Calu3 (cell line): ENCODE measurements at regions not wholly inside any gene's neighbourhood (a gene's known extent, or its start where the extent isn't known, plus 50 kb on each side); places are given as distances from the start of the nearest gene placed in this dataset.

Source experiments
- BruUV-seq: library from RNA; stranded (reverse); fragments of 400-500 nt; replicated peaks from 2 replicates; lab custom pipeline; 2021; lab: Mats Ljungman, UMichigan
- CTCF ChIA-PET: fragments of 300-600 bp; sonication (Branson Sonifier 250); formaldehyde crosslinking; loops from one replicate; lab custom pipeline; 2022; ENCODE audit warnings: antibody characterized with exemption; lab: Charles Lee
- DNase-seq: peaks from one replicate; pipeline ENCODE4 v3.0.0; 2022
- H3K27ac Mint-ChIP-seq: one replicate; pipeline ENCODE4 v1.8.0; 2022; ENCODE audit warnings: mixed read lengths; ENCODE audit not compliant: unreplicated experiment
- H3K27me3 Mint-ChIP-seq: one replicate; pipeline ENCODE4 v1.8.0; 2022; ENCODE audit warnings: mixed read lengths; ENCODE audit not compliant: unreplicated experiment
- H3K36me3 Mint-ChIP-seq: one replicate; pipeline ENCODE4 v1.8.0; 2022; ENCODE audit warnings: mild to moderate bottlenecking, moderate library complexity, mixed read lengths; ENCODE audit not compliant: insufficient read depth, unreplicated experiment
- H3K4me1 Mint-ChIP-seq: one replicate; pipeline ENCODE4 v1.8.0; 2022; ENCODE audit warnings: mild to moderate bottlenecking, low read depth, mixed read lengths; ENCODE audit not compliant: unreplicated experiment
- H3K4me3 Mint-ChIP-seq: one replicate; pipeline ENCODE4 v1.8.0; 2022; ENCODE audit warnings: mild to moderate bottlenecking, low read depth, moderate library complexity, mixed read lengths; ENCODE audit not compliant: unreplicated experiment
- H3K9me3 Mint-ChIP-seq: one replicate; pipeline ENCODE4 v1.8.0; 2022; ENCODE audit warnings: low read depth, mixed read lengths; ENCODE audit not compliant: unreplicated experiment
- CTCF ChIP-seq: fragments of 200-600 bp; IDR thresholded peaks from one replicate; pipeline ENCODE4 v1.8.0; 2022; ENCODE audit warnings: antibody characterized with exemption; ENCODE audit not compliant: unreplicated experiment
- intact Hi-C: fragments of 100-400 bp; cut with micrococcal nuclease; formaldehyde crosslinking; loops from one replicate; pipeline ENCODE4 v1.10.0; 2022; ENCODE audit not compliant: unreplicated experiment

GRCh38 chr14:71852181-71852580, 80.0 kb upstream of the RGS6 start:
- Mint-ChIP-seq H3K4me3 (no peak overlapping the region), H3K27ac (no peak overlapping the region), H3K4me1 (no peaks in the 10 kb centered on the region), H3K9me3 (peaks cover 2% of the 10 kb centered on the region), H3K36me3 (no peaks in the 10 kb centered on the region), H3K27me3 (no peaks in the 10 kb centered on the region)
- CTCF ChIA-PET = interaction anchor here (0.7 kb wide), 1 partner anchor 587 kb away, joined by 3 read pairs; no protein-coding TSS in a partner anchor
- DNase-seq = no peak
- no TSS peak for BruUV-seq
- TF ChIP-seq CTCF = no peak
- intact Hi-C loops = loop anchor here (10.0 kb wide), 3 partner anchors 97 to 737 kb away; partner anchors contain the start of gene SIPA1L1

GRCh38 chr14:71855399-71856036, 76.7 kb upstream of the RGS6 start:
- peaks cover 5% of the 10 kb centered on the region for H3K9me3 Mint-ChIP-seq
- CTCF ChIA-PET = interaction anchor here (0.8 to 1.2 kb wide), 5 partner anchors 21 to 752 kb away, joined by 3 to 9 read pairs (median 6); no protein-coding TSS in a partner anchor
- H3K27me3 Mint-ChIP-seq = peaks cover 30% of the 10 kb centered on the region
- no peaks in the 10 kb centered on the region for H3K4me1 Mint-ChIP-seq
- H3K4me3 Mint-ChIP-seq = no peak overlapping the region
- no peak overlapping the region for H3K27ac Mint-ChIP-seq
- intact Hi-C loops = loop anchor here (1.0 to 10.0 kb wide), 4 partner anchors 101 to 741 kb away; partner anchors contain the start of gene SIPA1L1
- TF ChIP-seq CTCF = peak; percentile 64
- peak; percentile 86 for DNase-seq
- no TSS peak for BruUV-seq
- no peaks in the 10 kb centered on the region for H3K36me3 Mint-ChIP-seq

- no peaks in the 10 kb centered on the region for H3K4me1 Mint-ChIP-seq
- H3K9me3 Mint-ChIP-seq = peaks cover 5% of the 10 kb centered on the region
- DNase-seq = no peak
- no TSS peak for BruUV-seq
- no peaks in the 10 kb centered on the region for H3K36me3 Mint-ChIP-seq
- no peak overlapping the region for H3K4me3 Mint-ChIP-seq
- peaks cover 30% of the 10 kb centered on the region for H3K27me3 Mint-ChIP-seq
- intact Hi-C loops = loop anchor here (10.0 kb wide), 3 partner anchors 102 to 742 kb away; partner anchors contain the start of gene SIPA1L1
- CTCF ChIA-PET = no interaction called here
- H3K27ac Mint-ChIP-seq = no peak overlapping the region
- no peak for TF ChIP-seq CTCF
These were observed 75.9 kb upstream of the RGS6 start for GRCh38 chr14:71856199-71856919.

GRCh38 chr14:71863049-71863448, 69.2 kb upstream of the RGS6 start:
- CTCF ChIA-PET = interaction anchor here (0.5 to 0.6 kb wide), 2 partner anchors 9 to 135 kb away, joined by 3 to 5 read pairs; no protein-coding TSS in a partner anchor
- Mint-ChIP-seq H3K27me3 (peaks cover 55% of the 10 kb centered on the region), H3K27ac (no peak overlapping the region), H3K4me3 (no peak overlapping the region), H3K36me3 (no peaks in the 10 kb centered on the region), H3K4me1 (no peaks in the 10 kb centered on the region), H3K9me3 (peaks cover 5% of the 10 kb centered on the region)
- no TSS peak for BruUV-seq
- no peak for DNase-seq
- no peak for TF ChIP-seq CTCF
- intact Hi-C loops = no loop called here
